DMS114 treated with DMSO at 0.1 percent for 48 hours (cell line): ENCODE measurements at regions not wholly inside any gene's neighbourhood (a gene's known extent, or its start where the extent isn't known, plus 50 kb on each side); places are given as distances from the start of the nearest gene placed in this dataset.

ENCODE experiments used
- DNase-seq: peaks from one replicate; lab custom pipeline; 2025; ENCODE audit not compliant: unreplicated experiment; lab: John Stamatoyannopoulos, UW

- no peak for DNase-seq
These were observed 1023.6 kb downstream of the VRK1 start for GRCh38 chr14:97820781-97821180.

- DNase-seq, result no peak
These were observed 1027.0 kb downstream of the VRK1 start for GRCh38 chr14:97824218-97824617.

- DNase-seq, result no peak
These were observed 1030.6 kb downstream of the VRK1 start for GRCh38 chr14:97827746-97828145.

GRCh38 chr14:97832776-97833175 lies 1035.6 kb downstream of the VRK1 start:
- no peak for DNase-seq

GRCh38 chr14:97838986-97839385 lies 1041.8 kb downstream of the VRK1 start:
- no peak for DNase-seq

GRCh38 chr14:97840159-97840558 lies 1043.0 kb downstream of the VRK1 start:
- no peak for DNase-seq

GRCh38 chr14:97841762-97842161 lies 1044.6 kb downstream of the VRK1 start:
- DNase-seq, result no peak

GRCh38 chr14:97843066-97843465 lies 1045.9 kb downstream of the VRK1 start:
- no peak for DNase-seq

- no peak for DNase-seq
These were observed 1046.9 kb downstream of the VRK1 start for GRCh38 chr14:97844042-97844441.

GRCh38 chr14:97846156-97846555 lies 1049.0 kb downstream of the VRK1 start:
- no peak for DNase-seq

GRCh38 chr14:97848317-97848980 lies 1051.3 kb downstream of the VRK1 start:
- DNase-seq, result no peak

- DNase-seq, result no peak
These were observed 1053.3 kb downstream of the VRK1 start for GRCh38 chr14:97850466-97850865.

- no peak for DNase-seq
These were observed 1053.7 kb downstream of the VRK1 start for GRCh38 chr14:97850886-97851285.

- DNase-seq, result no peak
These were observed 1054.3 kb downstream of the VRK1 start for GRCh38 chr14:97851428-97851995.

- no peak for DNase-seq
These were observed 1057.7 kb downstream of the VRK1 start for GRCh38 chr14:97854918-97855317.

GRCh38 chr14:97866195-97866594 lies 1069.0 kb downstream of the VRK1 start:
- DNase-seq, result no peak

GRCh38 chr14:97866664-97867063 lies 1069.5 kb downstream of the VRK1 start:
- no peak for DNase-seq

GRCh38 chr14:97873291-97873690 lies 1076.1 kb downstream of the VRK1 start:
- DNase-seq, result no peak

- DNase-seq, result no peak
These were observed 1077.2 kb downstream of the VRK1 start for GRCh38 chr14:97874394-97874793.

GRCh38 chr14:97878206-97878605 lies 1081.0 kb downstream of the VRK1 start:
- no peak for DNase-seq

GRCh38 chr14:97878727-97879126 lies 1081.5 kb downstream of the VRK1 start:
- no peak for DNase-seq

GRCh38 chr14:97887690-97888089 lies 1090.5 kb downstream of the VRK1 start:
- no peak for DNase-seq

GRCh38 chr14:97888331-97888730 lies 1091.1 kb downstream of the VRK1 start:
- DNase-seq, result no peak
